MCF 10A (cell line): ENCODE measurements at regions not wholly inside any gene's neighbourhood (a gene's known extent, or its start where the extent isn't known, plus 50 kb on each side); places are given as distances from the start of the nearest gene placed in this dataset.
A peak's percentile ranks its signal among the peaks of the same experiment; 100 is the strongest.

Experiments used
- BruUV-seq: library from RNA; stranded (reverse); fragments of 400-500 nt; replicated peaks from 2 replicates; lab custom pipeline; 2021; lab: Mats Ljungman, UMichigan
- CTCF ChIA-PET: fragments of 300-600 bp; sonication (Branson Sonifier 250); formaldehyde crosslinking; extraction: SDS; loops from one replicate; lab custom pipeline; 2021; ENCODE audit warnings: antibody characterized with exemption, inconsistent platforms; lab: Yijun Ruan, JAX
- POLR2A ChIA-PET: fragments of 300-600, 350-650 bp; sonication (Branson Sonifier 250); formaldehyde crosslinking; extraction: SDS; loops from one replicate; lab custom pipeline; 2020; ENCODE audit warnings: antibody characterized with exemption, inconsistent platforms; lab: Yijun Ruan, JAX
- DNase-seq: peaks from one replicate; pipeline ENCODE4 v3.0.0-alpha.2; 2018; ENCODE audit not compliant: unreplicated experiment
- H3K27ac Mint-ChIP-seq: one replicate; pipeline ENCODE4 v1.8.0; 2022; ENCODE audit warnings: mild to moderate bottlenecking, low read depth, mixed read lengths; ENCODE audit not compliant: unreplicated experiment
- H3K27me3 Mint-ChIP-seq: one replicate; pipeline ENCODE4 v1.8.0; 2022; ENCODE audit warnings: mixed read lengths; ENCODE audit not compliant: insufficient read depth, unreplicated experiment
- H3K36me3 Mint-ChIP-seq: one replicate; pipeline ENCODE4 v1.8.0; 2022; ENCODE audit warnings: mild to moderate bottlenecking, moderate library complexity, mixed read lengths; ENCODE audit not compliant: insufficient read depth, unreplicated experiment
- H3K4me1 Mint-ChIP-seq: one replicate; pipeline ENCODE4 v1.8.0; 2022; ENCODE audit warnings: mixed read lengths; ENCODE audit not compliant: insufficient read depth, unreplicated experiment
- H3K4me3 Mint-ChIP-seq: one replicate; pipeline ENCODE4 v1.8.0; 2022; ENCODE audit warnings: mild to moderate bottlenecking, moderate library complexity, mixed read lengths; ENCODE audit not compliant: unreplicated experiment
- H3K9me3 Mint-ChIP-seq: one replicate; pipeline ENCODE4 v1.8.0; 2022; ENCODE audit warnings: mixed read lengths; ENCODE audit not compliant: unreplicated experiment
- intact Hi-C: fragments of 100-400 bp; cut with micrococcal nuclease; formaldehyde crosslinking; loops from 2 replicates; pipeline ENCODE4 v1.14.1; 2022
- TF ChIP-seq, protein P1 (sequence below): fragments of 200-600 bp; IDR thresholded peaks from one replicate; pipeline ENCODE4 v1.8.0; 2022; ENCODE audit warnings: antibody characterized with exemption, mild to moderate bottlenecking; ENCODE audit not compliant: unreplicated experiment

DNA sequence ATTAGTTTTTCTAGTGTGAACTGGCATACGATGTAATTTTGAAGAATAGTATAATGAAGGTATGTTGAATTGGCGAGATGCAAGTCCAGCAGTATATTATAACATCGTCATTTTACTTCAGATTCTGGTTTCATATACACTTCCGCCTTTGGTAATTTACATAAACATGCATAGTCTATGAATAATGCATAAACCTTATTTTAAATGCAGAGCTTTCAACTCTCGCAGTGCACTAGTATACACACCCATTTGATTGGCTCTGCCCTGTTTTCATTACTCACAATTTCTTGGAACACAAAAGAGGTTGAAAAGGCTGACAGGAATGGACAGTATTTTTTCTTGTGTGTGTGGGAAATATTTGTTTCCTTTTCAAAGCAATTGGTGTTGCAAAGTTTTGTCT is 128.9 kb upstream of the CCNH start:
- CTCF ChIA-PET, result interaction anchor here (0.6 kb wide), 2 partner anchors 37 to 433 kb away, joined by 3 read pairs; no protein-coding TSS in a partner anchor
- intact Hi-C loops, result loop anchor here (5.0 kb wide), 1 partner anchor 241 kb away; no protein-coding TSS in a partner anchor

DNA sequence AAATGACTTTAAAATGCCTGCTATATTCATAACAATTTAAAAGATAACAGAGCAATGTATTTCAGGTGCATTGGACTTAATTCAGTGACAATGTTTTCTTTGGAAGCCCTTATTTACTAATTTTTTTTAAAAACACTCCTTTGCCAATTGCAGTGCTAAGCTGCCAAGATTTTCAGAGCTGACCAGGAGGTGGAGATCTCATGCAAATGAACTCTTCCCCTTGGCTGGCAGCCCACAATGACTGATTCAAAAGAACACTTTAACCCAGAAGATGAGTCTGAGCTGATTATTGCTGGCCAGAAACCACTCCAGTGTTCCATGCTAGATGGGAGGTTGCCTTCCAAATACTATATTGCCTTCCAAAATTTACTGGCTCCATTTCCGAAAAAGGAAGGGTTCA is 128.3 kb upstream of the CCNH start:
- no peak overlapping the region for H3K27ac Mint-ChIP-seq
- H3K27me3 Mint-ChIP-seq, result peaks cover 63% of the 10 kb centered on the region
- no peaks in the 10 kb centered on the region for H3K36me3 Mint-ChIP-seq
- BruUV-seq, result no TSS peak
- intact Hi-C loops, result loop anchor here (5.0 kb wide), 1 partner anchor 241 kb away; no protein-coding TSS in a partner anchor
- no peaks in the 10 kb centered on the region for H3K4me1 Mint-ChIP-seq
- H3K9me3 Mint-ChIP-seq, result no peaks in the 10 kb centered on the region
- CTCF ChIA-PET, result interaction anchor here (0.6 kb wide), 1 partner anchor 434 kb away, joined by 3 read pairs; no protein-coding TSS in a partner anchor
- DNase-seq, result peak; percentile 79
- POLR2A ChIA-PET, result interaction anchor here (0.5 kb wide), 2 partner anchors 48 to 998 kb away, joined by 3 read pairs; no protein-coding TSS in a partner anchor
- no peak overlapping the region for H3K4me3 Mint-ChIP-seq
- TF ChIP-seq, protein P1, sequence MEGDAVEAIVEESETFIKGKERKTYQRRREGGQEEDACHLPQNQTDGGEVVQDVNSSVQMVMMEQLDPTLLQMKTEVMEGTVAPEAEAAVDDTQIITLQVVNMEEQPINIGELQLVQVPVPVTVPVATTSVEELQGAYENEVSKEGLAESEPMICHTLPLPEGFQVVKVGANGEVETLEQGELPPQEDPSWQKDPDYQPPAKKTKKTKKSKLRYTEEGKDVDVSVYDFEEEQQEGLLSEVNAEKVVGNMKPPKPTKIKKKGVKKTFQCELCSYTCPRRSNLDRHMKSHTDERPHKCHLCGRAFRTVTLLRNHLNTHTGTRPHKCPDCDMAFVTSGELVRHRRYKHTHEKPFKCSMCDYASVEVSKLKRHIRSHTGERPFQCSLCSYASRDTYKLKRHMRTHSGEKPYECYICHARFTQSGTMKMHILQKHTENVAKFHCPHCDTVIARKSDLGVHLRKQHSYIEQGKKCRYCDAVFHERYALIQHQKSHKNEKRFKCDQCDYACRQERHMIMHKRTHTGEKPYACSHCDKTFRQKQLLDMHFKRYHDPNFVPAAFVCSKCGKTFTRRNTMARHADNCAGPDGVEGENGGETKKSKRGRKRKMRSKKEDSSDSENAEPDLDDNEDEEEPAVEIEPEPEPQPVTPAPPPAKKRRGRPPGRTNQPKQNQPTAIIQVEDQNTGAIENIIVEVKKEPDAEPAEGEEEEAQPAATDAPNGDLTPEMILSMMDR, result no peak

More for the DNA sequence above, 128.9 kb upstream of the CCNH start:
- POLR2A ChIA-PET, result interaction anchor here (0.5 kb wide), 1 partner anchor 48 kb away, joined by 3 read pairs; no protein-coding TSS in a partner anchor
- TF ChIP-seq, protein P1, result no peak
- Mint-ChIP-seq H3K9me3 (no peaks in the 10 kb centered on the region), H3K36me3 (no peaks in the 10 kb centered on the region), H3K27me3 (peaks cover 57% of the 10 kb centered on the region), H3K4me1 (no peaks in the 10 kb centered on the region), H3K27ac (no peak overlapping the region), H3K4me3 (no peak overlapping the region)
- BruUV-seq, result no TSS peak
- no peak for DNase-seq

DNA sequence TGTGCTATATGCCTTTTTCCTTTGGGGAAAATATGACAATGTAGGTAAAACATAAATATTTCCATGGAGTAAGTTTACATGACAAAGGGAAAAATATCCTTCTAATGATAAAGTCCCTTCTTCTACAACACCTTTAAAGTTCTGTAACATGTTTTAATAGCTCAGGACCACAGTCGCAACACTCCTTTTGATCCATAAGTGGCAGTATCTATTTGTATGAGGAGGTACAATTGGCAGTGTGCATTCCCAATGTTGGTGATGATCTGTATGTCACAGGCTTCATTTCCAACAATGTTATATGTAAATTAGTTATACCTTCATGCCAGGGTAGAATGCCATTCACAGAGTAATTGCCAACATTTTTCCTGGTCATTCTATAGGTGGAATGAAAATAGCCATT is 127.1 kb upstream of the CCNH start:
- BruUV-seq, result no TSS peak
- no peak overlapping the region for H3K4me3 Mint-ChIP-seq
- H3K27ac Mint-ChIP-seq, result no peak overlapping the region
- H3K27me3 Mint-ChIP-seq, result peaks cover 66% of the 10 kb centered on the region
- intact Hi-C loops, result loop anchor here (5.0 kb wide), 1 partner anchor 242 kb away; no protein-coding TSS in a partner anchor
- TF ChIP-seq, protein P1, result no peak
- ChIA-PET CTCF (no interaction called here), POLR2A (no interaction called here)
- H3K36me3 Mint-ChIP-seq, result no peaks in the 10 kb centered on the region
- DNase-seq, result no peak
- H3K9me3 Mint-ChIP-seq, result no peaks in the 10 kb centered on the region
- H3K4me1 Mint-ChIP-seq, result no peaks in the 10 kb centered on the region

DNA sequence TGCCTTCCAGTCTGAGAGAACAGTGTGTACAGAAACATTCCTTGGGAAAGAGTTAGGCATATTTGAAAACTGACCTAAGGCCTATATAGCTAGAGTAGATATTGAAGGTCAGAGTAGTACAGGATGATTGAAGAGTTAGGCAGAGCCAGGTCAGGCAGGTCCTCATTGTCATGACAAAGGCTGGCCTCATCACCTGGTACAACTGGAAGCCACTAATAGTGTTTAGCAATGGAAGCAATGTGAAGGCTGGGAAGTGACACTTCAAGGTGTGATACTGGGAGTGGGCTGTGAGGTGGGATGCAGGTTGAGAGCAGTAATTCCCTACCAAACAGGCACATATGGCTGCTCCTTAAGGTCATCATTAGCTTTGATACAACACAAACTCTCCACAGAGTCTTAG is 123.6 kb upstream of the CCNH start:
- Mint-ChIP-seq H3K4me1 (no peaks in the 10 kb centered on the region), H3K9me3 (no peaks in the 10 kb centered on the region), H3K36me3 (no peaks in the 10 kb centered on the region), H3K27ac (no peak overlapping the region), H3K4me3 (no peak overlapping the region), H3K27me3 (peaks cover 59% of the 10 kb centered on the region)
- ChIA-PET POLR2A (no interaction called here), CTCF (no interaction called here)
- no TSS peak for BruUV-seq
- TF ChIP-seq, protein P1, result no peak
- DNase-seq, result no peak
- intact Hi-C loops, result no loop called here
